ENCODE measurements at regions not wholly inside any gene's neighbourhood (a gene's known extent, or its start where the extent isn't known, plus 50 kb on each side); places are given as distances from the start of the nearest gene placed in this dataset.

GRCh38 chr2:163420604-163421003, 315.2 kb downstream of the FIGN start:
- Histone ChIP-seq H3K27me3 (replicated peaks) (no peaks in the 10 kb centered on the region), H3K36me3 (replicated peaks) (no peaks in the 10 kb centered on the region), H3K4me3 (ENCODE audit: low read depth, low read length) (no peak overlapping the region), H3K27ac (no peak overlapping the region)
- in situ Hi-C loops (cut with HindIII; ENCODE audit: low pct_ligation_motif_present, low sequenced_read_pairs) = no loop called here
- DNase-seq = no peak
- TF ChIP-seq CTCF (IDR thresholded peaks at IDR 0.05; ENCODE audit: low read depth, low read length, missing control alignments) = no peak

- DNase-seq = no peak
- Histone ChIP-seq H3K36me3 (replicated peaks) (no peaks in the 10 kb centered on the region), H3K27ac (no peak overlapping the region), H3K27me3 (replicated peaks) (no peaks in the 10 kb centered on the region), H3K4me3 (ENCODE audit: low read depth, low read length) (no peak overlapping the region)
- no peak for TF ChIP-seq CTCF (IDR thresholded peaks at IDR 0.05; ENCODE audit: low read depth, low read length, missing control alignments)
- in situ Hi-C loops (cut with HindIII; ENCODE audit: low pct_ligation_motif_present, low sequenced_read_pairs) = no loop called here
Observed at GRCh38 chr2:163419000-163419830, 316.6 kb downstream of the FIGN start.

- no peak for DNase-seq
- no peaks in the 10 kb centered on the region for H3K36me3 ChIP-seq (replicated peaks)
- no peak overlapping the region for H3K4me3 ChIP-seq (ENCODE audit: low read depth, low read length)
- no peak overlapping the region for H3K27ac ChIP-seq
- no peaks in the 10 kb centered on the region for H3K27me3 ChIP-seq (replicated peaks)
- in situ Hi-C loops (cut with HindIII; ENCODE audit: low pct_ligation_motif_present, low sequenced_read_pairs) = no loop called here
- TF ChIP-seq CTCF (IDR thresholded peaks at IDR 0.05; ENCODE audit: low read depth, low read length, missing control alignments) = no peak
Observed at GRCh38 chr2:163417596-163418337, 318.0 kb downstream of the FIGN start.

GRCh38 chr2:163414121-163414520, 321.7 kb downstream of the FIGN start:
- in situ Hi-C loops (cut with HindIII; ENCODE audit: low pct_ligation_motif_present, low sequenced_read_pairs) = no loop called here

GRCh38 chr2:163407296-163407695, 328.5 kb downstream of the FIGN start:
- H3K27me3 ChIP-seq (replicated peaks) = no peaks in the 10 kb centered on the region
- H3K27ac ChIP-seq = no peak overlapping the region
- peak; percentile 0 for DNase-seq
- H3K36me3 ChIP-seq (replicated peaks) = no peaks in the 10 kb centered on the region
- H3K4me3 ChIP-seq (ENCODE audit: low read depth, low read length) = no peak overlapping the region
- TF ChIP-seq CTCF (IDR thresholded peaks at IDR 0.05; ENCODE audit: low read depth, low read length, missing control alignments) = no peak
- in situ Hi-C loops (cut with HindIII; ENCODE audit: low pct_ligation_motif_present, low sequenced_read_pairs) = no loop called here

More at GRCh38 chr2:163414121-163414520, 321.7 kb downstream of the FIGN start:
- no peaks in the 10 kb centered on the region for H3K27me3 ChIP-seq (replicated peaks)
- H3K4me3 ChIP-seq (ENCODE audit: low read depth, low read length) = no peak overlapping the region
- TF ChIP-seq CTCF (IDR thresholded peaks at IDR 0.05; ENCODE audit: low read depth, low read length, missing control alignments) = no peak
- no peak for DNase-seq
- H3K27ac ChIP-seq = no peak overlapping the region
- H3K36me3 ChIP-seq (replicated peaks) = no peaks in the 10 kb centered on the region

All from brain microvascular endothelial cell (primary cell).